IgD-negative memory B cell (primary cell): ENCODE measurements at regions not wholly inside any gene's neighbourhood (a gene's known extent, or its start where the extent isn't known, plus 50 kb on each side); places are given as distances from the start of the nearest gene placed in this dataset.
"Not testable (repeated sequence)": the region's sequence is repeated elsewhere in the genome, so short reads cannot be mapped to it uniquely, and the experiment has no call there.

ENCODE experiments used
- H3K27ac Mint-ChIP-seq, 3 donors: one replicate each; pipeline ENCODE4 v1.8.0; 2020 to 2022; ENCODE audit warnings: mild to moderate bottlenecking in 3 of 3, mixed read lengths in 3 of 3, moderate library complexity in 1 of 3
- H3K27me3 Mint-ChIP-seq: one replicate; pipeline ENCODE4 v1.8.0; 2021; ENCODE audit warnings: mixed read lengths
- H3K36me3 Mint-ChIP-seq: one replicate; pipeline ENCODE4 v1.8.0; 2020; ENCODE audit warnings: mild to moderate bottlenecking, mixed read lengths
- H3K4me1 Mint-ChIP-seq, 3 donors: one replicate each; pipeline ENCODE4 v1.8.0; 2020 to 2022; ENCODE audit warnings: mixed read lengths in 3 of 3, mild to moderate bottlenecking in 1 of 3
- H3K4me3 Mint-ChIP-seq, 4 donors: one replicate each; pipeline ENCODE4 v1.8.0; 2020 to 2022; ENCODE audit warnings: mild to moderate bottlenecking in 4 of 4, mixed read lengths in 4 of 4, moderate library complexity in 3 of 4
- H3K9me3 Mint-ChIP-seq, 3 donors: one replicate each; pipeline ENCODE4 v1.8.0; 2020 to 2021; ENCODE audit warnings: mixed read lengths in 3 of 3, mild to moderate bottlenecking in 1 of 3

DNA sequence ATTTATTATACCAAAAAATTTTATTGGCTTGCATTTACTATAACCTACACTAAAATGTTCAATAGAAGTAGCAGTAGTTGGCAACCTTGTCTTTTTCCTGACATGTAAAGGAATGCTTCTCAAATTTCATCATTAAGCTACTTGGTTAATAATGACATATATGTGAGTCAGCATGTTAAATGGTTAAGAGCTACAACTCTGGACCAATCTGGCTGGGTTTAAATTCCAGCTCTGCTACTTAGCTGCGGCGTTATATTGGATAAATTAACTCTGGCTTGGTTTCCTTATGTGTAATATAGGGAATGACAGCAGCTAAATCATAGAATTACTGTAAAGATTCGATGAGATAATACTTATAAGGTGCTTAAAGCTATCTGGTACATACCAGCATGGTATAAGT is 53.7 kb upstream of the OTOGL start:
- Mint-ChIP-seq H3K27me3 (peaks cover 4% of the 10 kb centered on the region), H3K27ac (no peak overlapping the region), H3K4me1 (no peaks in the 10 kb centered on the region), H3K9me3 (peaks cover 0 to 1% (median 0%) of the 10 kb centered on the region in 3 donors), H3K4me3 (no peak overlapping the region), H3K36me3 (no peaks in the 10 kb centered on the region)

DNA sequence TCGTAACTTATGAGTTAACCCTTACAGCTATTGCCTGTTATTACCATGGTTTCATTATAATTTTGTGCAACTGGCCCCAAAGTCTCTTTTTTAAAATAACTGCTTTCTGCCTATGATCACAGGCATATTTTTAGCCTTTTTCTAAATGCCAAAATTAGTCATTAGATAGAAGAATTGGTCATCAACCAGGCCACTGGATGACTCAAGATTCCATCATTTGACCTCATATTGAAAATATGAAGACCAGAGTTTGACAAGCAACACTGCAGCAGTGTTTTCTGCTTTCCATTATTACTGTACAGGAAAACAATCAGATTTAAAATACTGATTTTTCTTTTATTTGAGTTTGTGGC is 54.7 kb upstream of the OTOGL start:
- Mint-ChIP-seq H3K27ac (no peak overlapping the region), H3K27me3 (peaks cover 4% of the 10 kb centered on the region), H3K4me1 (peaks cover 0 to 3% (median 0%) of the 10 kb centered on the region in 3 donors)

DNA sequence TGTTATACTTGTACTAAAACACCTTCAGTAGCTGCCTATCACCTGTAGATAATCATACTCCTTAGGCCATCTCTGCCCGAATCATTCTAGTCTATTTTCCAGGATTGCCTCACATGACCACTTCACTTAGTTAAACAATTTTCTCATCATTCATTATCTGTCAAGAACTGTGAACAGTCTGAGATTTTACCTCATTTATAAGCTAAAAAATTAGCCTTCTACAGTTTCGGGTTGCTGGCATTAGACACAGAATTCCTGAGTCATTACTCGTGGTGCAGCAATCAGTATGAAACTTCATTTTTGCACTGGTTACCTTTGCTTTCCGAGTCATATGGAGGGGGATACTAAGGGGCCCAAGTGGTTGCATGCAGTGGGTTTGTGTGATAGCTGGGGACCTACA is 57.6 kb upstream of the OTOGL start:
- H3K27ac Mint-ChIP-seq, result no peak overlapping the region
- H3K4me1 Mint-ChIP-seq, result peaks cover 0 to 3% (median 0%) of the 10 kb centered on the region in 3 donors

More for the DNA sequence above, 54.7 kb upstream of the OTOGL start:
- H3K4me3 Mint-ChIP-seq, result no peak overlapping the region
- H3K36me3 Mint-ChIP-seq, result no peaks in the 10 kb centered on the region
- H3K9me3 Mint-ChIP-seq, result peaks cover 0 to 1% (median 0%) of the 10 kb centered on the region in 3 donors

DNA sequence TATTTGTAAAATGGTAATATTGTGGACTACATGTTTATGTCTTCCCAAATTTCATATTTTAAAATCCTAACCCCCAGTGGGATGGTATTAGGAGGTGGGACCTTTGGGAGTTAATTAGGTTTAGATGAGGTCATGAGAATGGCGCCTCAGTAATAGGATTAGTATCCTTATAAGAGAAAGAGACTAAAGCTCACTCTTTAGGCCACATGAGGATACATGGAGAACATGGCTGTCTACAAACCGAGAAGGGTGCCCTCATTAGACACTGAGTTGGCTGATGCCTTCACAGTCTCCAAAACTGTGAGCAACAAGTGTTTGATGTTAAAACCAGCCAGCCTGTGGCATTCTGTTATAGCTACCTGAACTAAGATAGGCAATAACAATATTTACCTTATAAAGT is 58.3 kb upstream of the OTOGL start:
- Mint-ChIP-seq H3K27ac (no peak overlapping the region), H3K9me3 (no peaks in the 10 kb centered on the region), H3K36me3 (peaks cover 1% of the 10 kb centered on the region), H3K4me3 (no peak overlapping the region), H3K27me3 (peaks cover 6% of the 10 kb centered on the region), H3K4me1 (peaks cover 0 to 3% (median 0%) of the 10 kb centered on the region in 3 donors)

More for the DNA sequence above, 57.6 kb upstream of the OTOGL start:
- Mint-ChIP-seq H3K36me3 (peaks cover 1% of the 10 kb centered on the region), H3K9me3 (no peaks in the 10 kb centered on the region), H3K4me3 (no peak overlapping the region), H3K27me3 (peaks cover 6% of the 10 kb centered on the region)

DNA sequence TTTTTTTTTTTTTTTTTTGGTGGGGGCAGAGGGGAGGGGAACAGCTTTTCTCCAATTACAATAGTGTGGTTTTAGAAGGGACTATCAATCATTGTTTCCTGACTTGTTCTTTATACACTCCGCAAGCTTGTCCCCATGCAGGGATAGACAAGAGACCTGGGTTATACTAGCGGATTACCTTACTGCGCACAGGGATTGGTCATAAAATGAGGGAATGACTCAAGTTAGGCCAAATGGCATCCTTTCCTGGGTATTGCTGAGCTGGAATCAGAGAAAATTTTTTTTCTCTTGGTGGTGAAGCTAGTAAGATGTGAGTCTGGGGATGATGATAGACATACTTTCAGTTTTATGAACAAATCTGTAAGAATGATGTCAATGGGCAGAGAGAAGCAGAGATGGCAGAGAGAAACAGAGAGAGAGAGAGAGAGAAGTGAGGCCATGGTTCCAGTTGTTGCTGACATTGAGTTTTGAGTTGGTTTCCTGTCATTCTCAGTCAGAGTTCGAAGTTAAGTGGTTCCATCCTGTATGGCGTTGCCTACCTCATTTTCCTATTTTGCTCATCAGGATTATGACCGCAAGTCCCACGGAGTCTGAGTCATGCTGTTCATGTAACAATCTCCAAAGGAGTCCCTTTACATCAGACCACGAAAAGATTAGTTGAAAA is 59.1 kb upstream of the OTOGL start:
- no peak overlapping the region for H3K27ac Mint-ChIP-seq
- H3K36me3 Mint-ChIP-seq, result peaks cover 1% of the 10 kb centered on the region
- H3K4me3 Mint-ChIP-seq, result no peak overlapping the region
- peaks cover 0 to 3% (median 0%) of the 10 kb centered on the region in 3 donors for H3K4me1 Mint-ChIP-seq
- no peaks in the 10 kb centered on the region for H3K9me3 Mint-ChIP-seq
- H3K27me3 Mint-ChIP-seq, result peaks cover 4% of the 10 kb centered on the region

- no peak overlapping the region for H3K27ac Mint-ChIP-seq
- peaks cover 0 to 3% (median 0%) of the 10 kb centered on the region in 3 donors for H3K4me1 Mint-ChIP-seq
- H3K4me3 Mint-ChIP-seq, result no peak overlapping the region
Measured at GRCh38 chr12:80038062-80038560, 61.2 kb upstream of the OTOGL start.

GRCh38 chr12:80033448-80033847 is 65.9 kb upstream of the OTOGL start:
- Mint-ChIP-seq H3K27me3 (peaks cover 10% of the 10 kb centered on the region), H3K36me3 (peaks cover 3% of the 10 kb centered on the region), H3K27ac (no peak overlapping the region), H3K4me1 (peaks cover 0 to 2% (median 0%) of the 10 kb centered on the region in 3 donors), H3K4me3 (no peak overlapping the region), H3K9me3 (peaks cover 0 to 2% (median 0%) of the 10 kb centered on the region in 3 donors)

More at GRCh38 chr12:80038062-80038560, 61.2 kb upstream of the OTOGL start:
- H3K36me3 Mint-ChIP-seq, result peaks cover 1% of the 10 kb centered on the region
- no peaks in the 10 kb centered on the region for H3K9me3 Mint-ChIP-seq
- H3K27me3 Mint-ChIP-seq, result peaks cover 6% of the 10 kb centered on the region

DNA sequence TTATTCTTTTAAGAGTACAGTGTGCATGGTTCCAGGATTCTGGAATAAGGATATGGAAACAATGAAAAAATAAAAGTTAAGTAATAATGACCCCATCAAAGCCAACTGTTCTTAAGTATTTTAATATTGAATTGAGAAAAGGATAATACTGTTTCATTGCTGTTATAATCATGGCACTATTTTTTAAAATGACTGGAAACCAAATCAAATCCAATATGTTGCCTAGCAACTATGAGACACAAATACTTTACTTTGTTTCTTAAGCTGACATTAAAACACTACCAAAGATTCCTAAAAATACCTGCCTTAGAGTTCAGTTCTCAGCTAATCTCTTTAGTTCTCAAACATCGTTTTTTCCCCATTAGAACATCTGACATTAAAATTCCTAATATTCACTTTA is 66.4 kb upstream of the OTOGL start:
- Mint-ChIP-seq H3K9me3 (peaks cover 0 to 2% (median 0%) of the 10 kb centered on the region in 3 donors), H3K27ac (no peak overlapping the region), H3K27me3 (peaks cover 10% of the 10 kb centered on the region), H3K4me1 (peaks cover 0 to 2% (median 0%) of the 10 kb centered on the region in 3 donors), H3K4me3 (no peak overlapping the region), H3K36me3 (peaks cover 3% of the 10 kb centered on the region)

DNA sequence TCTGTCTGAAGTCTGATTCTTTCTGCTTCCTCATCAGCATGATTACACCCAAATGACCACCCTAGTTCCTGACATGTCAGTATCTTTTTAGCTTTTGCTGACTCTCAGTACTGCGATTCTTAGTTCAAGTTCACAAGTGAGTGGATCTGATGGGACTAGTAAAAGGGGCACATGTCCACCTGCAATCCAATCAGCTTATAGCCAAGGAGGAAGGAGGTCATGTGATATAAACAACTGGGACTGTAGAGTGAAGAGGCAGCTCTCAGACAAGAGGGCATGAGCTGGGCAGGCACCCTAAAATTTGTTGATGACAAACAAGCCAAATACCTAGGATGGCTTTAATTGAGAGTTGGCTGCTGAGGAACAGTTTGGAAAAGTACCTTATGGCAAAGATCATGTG is 68.1 kb upstream of the OTOGL start:
- H3K27me3 Mint-ChIP-seq, result peaks cover 9% of the 10 kb centered on the region
- H3K4me3 Mint-ChIP-seq, result no peak overlapping the region
- H3K36me3 Mint-ChIP-seq, result peaks cover 2% of the 10 kb centered on the region
- H3K4me1 Mint-ChIP-seq, result peaks cover 0 to 2% (median 0%) of the 10 kb centered on the region in 3 donors
- no peak overlapping the region for H3K27ac Mint-ChIP-seq
- H3K9me3 Mint-ChIP-seq, result peaks cover 0 to 2% (median 0%) of the 10 kb centered on the region in 3 donors

- Mint-ChIP-seq H3K4me3 (no peak overlapping the region), H3K36me3 (peaks cover 6% of the 10 kb centered on the region), H3K9me3 (peaks cover 6 to 7% (median 6%) of the 10 kb centered on the region in 3 donors), H3K27ac (no peak overlapping the region), H3K27me3 (peaks cover 6% of the 10 kb centered on the region), H3K4me1 (peaks cover 0 to 2% (median 0%) of the 10 kb centered on the region in 3 donors)
Measured at GRCh38 chr12:80025638-80026037, 73.7 kb upstream of the OTOGL start.

GRCh38 chr12:80019691-80020090 is 79.6 kb upstream of the OTOGL start:
- no peaks in the 10 kb centered on the region for H3K4me1 Mint-ChIP-seq
- no peak overlapping the region for H3K4me3 Mint-ChIP-seq
- H3K27me3 Mint-ChIP-seq, result peaks cover 6% of the 10 kb centered on the region
- peaks cover 2% of the 10 kb centered on the region for H3K36me3 Mint-ChIP-seq
- peaks cover 0 to 3% (median 0%) of the 10 kb centered on the region in 3 donors for H3K9me3 Mint-ChIP-seq
- H3K27ac Mint-ChIP-seq, result no peak overlapping the region

GRCh38 chr12:80018119-80018518 is 81.2 kb upstream of the OTOGL start:
- H3K36me3 Mint-ChIP-seq, result no peaks in the 10 kb centered on the region
- no peaks in the 10 kb centered on the region for H3K4me1 Mint-ChIP-seq
- no peak overlapping the region for H3K27ac Mint-ChIP-seq
- H3K9me3 Mint-ChIP-seq, result peaks cover 0 to 2% (median 0%) of the 10 kb centered on the region in 3 donors
- H3K4me3 Mint-ChIP-seq, result no peak overlapping the region
- H3K27me3 Mint-ChIP-seq, result peaks cover 4% of the 10 kb centered on the region

DNA sequence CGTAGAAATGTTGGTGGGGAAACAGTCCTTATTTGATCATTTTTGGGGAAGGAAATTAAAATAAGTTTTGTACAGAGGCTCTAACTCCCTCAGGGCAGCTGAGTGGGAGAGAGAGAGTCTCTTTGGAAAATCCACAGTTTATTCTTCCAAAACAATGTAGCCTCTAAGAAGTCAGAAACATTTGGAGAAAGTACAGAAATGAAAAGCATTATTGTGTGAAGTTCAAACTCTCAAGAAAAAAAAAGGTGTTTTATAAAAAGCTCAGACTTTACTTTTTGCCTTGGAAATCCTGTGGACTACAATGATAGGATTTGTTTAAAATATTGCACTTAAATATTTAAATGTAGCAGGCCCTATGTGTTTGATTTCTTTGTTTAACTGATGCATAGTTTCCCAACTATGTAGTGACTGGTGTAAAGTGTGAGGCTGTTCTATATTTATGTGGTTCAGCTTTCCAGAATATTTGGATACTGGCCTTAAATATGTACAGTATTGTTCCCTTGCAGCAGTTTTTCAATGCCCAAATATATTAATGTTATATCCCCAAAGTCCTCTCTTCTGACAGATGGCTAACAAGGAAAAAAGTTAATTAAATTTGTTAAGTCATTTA is 82.0 kb upstream of the OTOGL start:
- Mint-ChIP-seq H3K36me3 (no peaks in the 10 kb centered on the region), H3K27me3 (peaks cover 4% of the 10 kb centered on the region), H3K9me3 (peaks cover 0 to 1% (median 0%) of the 10 kb centered on the region in 3 donors), H3K4me1 (no peaks in the 10 kb centered on the region), H3K27ac (no peak overlapping the region), H3K4me3 (no peak overlapping the region)

GRCh38 chr12:80016684-80017083 is 81.8 kb upstream of the PPP1R12A start:
- Mint-ChIP-seq H3K9me3 (no peaks in the 10 kb centered on the region), H3K4me3 (no peak overlapping the region), H3K27ac (no peak overlapping the region), H3K27me3 (peaks cover 4% of the 10 kb centered on the region), H3K4me1 (no peaks in the 10 kb centered on the region), H3K36me3 (no peaks in the 10 kb centered on the region)

DNA sequence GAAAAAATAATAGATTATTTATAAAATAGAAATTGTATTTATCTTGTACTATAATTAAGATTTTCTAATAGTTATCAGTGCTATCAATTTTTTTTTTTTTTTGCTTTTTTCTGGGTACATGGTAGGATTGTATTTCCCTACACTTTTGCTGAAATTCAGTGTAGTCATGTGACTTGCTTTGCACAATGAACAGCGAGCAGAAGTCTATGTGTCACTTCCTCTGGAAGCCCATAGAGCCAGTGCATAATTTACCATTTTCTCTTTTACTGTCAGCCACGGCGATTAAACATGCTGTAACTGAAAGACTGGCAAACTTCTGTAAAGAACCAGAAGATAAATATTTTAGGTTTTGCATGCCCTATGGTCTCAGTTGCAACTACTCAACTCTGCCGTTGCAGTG is 80.8 kb upstream of the PPP1R12A start:
- no peak overlapping the region for H3K27ac Mint-ChIP-seq
- H3K27me3 Mint-ChIP-seq, result peaks cover 4% of the 10 kb centered on the region
- no peaks in the 10 kb centered on the region for H3K4me1 Mint-ChIP-seq
- H3K36me3 Mint-ChIP-seq, result no peaks in the 10 kb centered on the region
- peaks cover 0 to 1% (median 0%) of the 10 kb centered on the region in 3 donors for H3K9me3 Mint-ChIP-seq
- no peak overlapping the region for H3K4me3 Mint-ChIP-seq

DNA sequence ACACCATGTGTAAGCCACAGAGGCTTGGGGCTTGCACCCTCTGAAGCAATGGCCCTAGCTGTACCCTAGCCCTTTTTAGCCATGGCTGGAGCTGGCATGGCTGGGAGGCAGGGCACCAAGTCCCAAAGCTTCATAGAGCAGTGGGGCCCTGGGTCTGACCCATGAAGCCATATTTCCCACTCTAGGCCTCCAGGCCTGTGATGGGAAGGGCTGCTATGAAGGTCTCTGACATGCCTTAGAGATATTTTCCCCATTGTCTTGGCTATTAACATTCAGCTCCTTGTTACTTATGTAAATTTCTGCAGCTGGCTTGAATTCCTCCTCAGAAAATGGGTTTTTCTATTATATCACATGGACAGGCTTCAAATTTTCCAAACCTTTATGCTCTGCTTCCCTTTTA is 68.8 kb upstream of the PPP1R12A start:
- not testable (repeated sequence) for H3K4me1 Mint-ChIP-seq, H3K4me3 Mint-ChIP-seq, H3K36me3 Mint-ChIP-seq, H3K27me3 Mint-ChIP-seq, H3K27ac Mint-ChIP-seq, H3K9me3 Mint-ChIP-seq
